RWPE2 (cell line): ENCODE measurements at regions not wholly inside any gene's neighbourhood (a gene's known extent, or its start where the extent isn't known, plus 50 kb on each side); places are given as distances from the start of the nearest gene placed in this dataset.

Source experiments
- ATAC-seq: fragments of 200-7000 bp; cut with Tn5 transposase; 3 replicates; pipeline ENCODE4 v1.9.1; 2021; ENCODE audit warnings: low read depth
- DNase-seq: peaks from one replicate; pipeline ENCODE4 v3.0.0-alpha.2; 2020; ENCODE audit warnings: low spot score
- H3K27ac ChIP-seq: fragments of 450-650 bp; 2 replicates; pipeline ENCODE4 v1.5.1; 2017; ENCODE audit warnings: mild to moderate bottlenecking; ENCODE audit not compliant: poor library complexity, severe bottlenecking
- H3K27me3 ChIP-seq: fragments of 250-450 bp; sonication (Bioruptor Pico); 2 replicates; pipeline ENCODE4 v1.5.1; 2021; ENCODE audit warnings: mild to moderate bottlenecking, moderate library complexity; ENCODE audit not compliant: insufficient read depth, poor library complexity, severe bottlenecking
- H3K36me3 ChIP-seq: fragments of 250-450 bp; sonication (Bioruptor Pico); 2 replicates; pipeline ENCODE4 v1.5.1; 2020; ENCODE audit warnings: low read depth, mild to moderate bottlenecking, moderate library complexity
- H3K4me1 ChIP-seq: fragments of 250-450 bp; sonication (Bioruptor Pico); 2 replicates; pipeline ENCODE4 v1.5.1; 2021; ENCODE audit warnings: mild to moderate bottlenecking, moderate library complexity; ENCODE audit not compliant: insufficient read depth, poor library complexity, severe bottlenecking
- H3K4me3 ChIP-seq: fragments of 250-450 bp; sonication (Bioruptor Pico); 2 replicates; pipeline ENCODE4 v1.5.1; 2021; ENCODE audit warnings: mild to moderate bottlenecking, moderate library complexity; ENCODE audit not compliant: severe bottlenecking
- H3K9me3 ChIP-seq: fragments of 250-450 bp; sonication (Bioruptor Pico); 2 replicates; pipeline ENCODE4 v1.5.1; 2021; ENCODE audit warnings: mild to moderate bottlenecking, moderate library complexity; ENCODE audit not compliant: severe bottlenecking
- CTCF ChIP-seq: fragments of 450-650 bp; IDR thresholded peaks from one replicate; pipeline ENCODE4 v1.5.1; 2017; ENCODE audit warnings: mild to moderate bottlenecking, moderate library complexity; ENCODE audit not compliant: poor library complexity, severe bottlenecking

- Histone ChIP-seq H3K4me3 (no peak overlapping the region), H3K9me3 (no peaks in the 10 kb centered on the region), H3K27me3 (no peaks in the 10 kb centered on the region), H3K36me3 (no peaks in the 10 kb centered on the region), H3K4me1 (no peaks in the 10 kb centered on the region), H3K27ac (no peak overlapping the region)
- no peak for DNase-seq
- TF ChIP-seq CTCF, result no peak
- no peak for ATAC-seq
These were observed 343.4 kb downstream of the GXYLT1 start for GRCh38 chr12:41801261-41801660.

GRCh38 chr12:41799671-41800070, 345.0 kb downstream of the GXYLT1 start:
- Histone ChIP-seq H3K27me3 (no peaks in the 10 kb centered on the region), H3K4me1 (no peaks in the 10 kb centered on the region), H3K4me3 (no peak overlapping the region), H3K36me3 (no peaks in the 10 kb centered on the region), H3K27ac (no peak overlapping the region), H3K9me3 (no peaks in the 10 kb centered on the region)
- no peak for TF ChIP-seq CTCF
- ATAC-seq (no peak), DNase-seq (no peak)

- no peak for TF ChIP-seq CTCF
- H3K4me3 ChIP-seq, result no peak overlapping the region
- H3K36me3 ChIP-seq, result no peaks in the 10 kb centered on the region
- no peak overlapping the region for H3K27ac ChIP-seq
- no peak for DNase-seq
- H3K27me3 ChIP-seq, result no peaks in the 10 kb centered on the region
- no peaks in the 10 kb centered on the region for H3K4me1 ChIP-seq
- no peak for ATAC-seq
- no peaks in the 10 kb centered on the region for H3K9me3 ChIP-seq
These were observed 348.8 kb downstream of the GXYLT1 start for GRCh38 chr12:41795910-41796309.

GRCh38 chr12:41795051-41795600, 349.5 kb downstream of the GXYLT1 start:
- no peak for DNase-seq
- no peaks in the 10 kb centered on the region for H3K9me3 ChIP-seq
- no peak for TF ChIP-seq CTCF
- no peaks in the 10 kb centered on the region for H3K36me3 ChIP-seq
- no peak for ATAC-seq
- H3K27ac ChIP-seq, result no peak overlapping the region
- H3K4me1 ChIP-seq, result no peaks in the 10 kb centered on the region
- no peaks in the 10 kb centered on the region for H3K27me3 ChIP-seq
- H3K4me3 ChIP-seq, result no peak overlapping the region

GRCh38 chr12:41794336-41794735, 350.3 kb downstream of the GXYLT1 start:
- TF ChIP-seq CTCF, result no peak
- H3K4me3 ChIP-seq, result no peak overlapping the region
- no peaks in the 10 kb centered on the region for H3K27me3 ChIP-seq
- no peaks in the 10 kb centered on the region for H3K4me1 ChIP-seq
- DNase-seq, result no peak
- no peak for ATAC-seq
- H3K27ac ChIP-seq, result no peak overlapping the region
- no peaks in the 10 kb centered on the region for H3K36me3 ChIP-seq
- H3K9me3 ChIP-seq, result no peaks in the 10 kb centered on the region
